NCI-H187 treated with DMSO at 0.1 percent for 48 hours (cell line): ENCODE measurements at regions not wholly inside any gene's neighbourhood (a gene's known extent, or its start where the extent isn't known, plus 50 kb on each side); places are given as distances from the start of the nearest gene placed in this dataset.

Source experiments
- DNase-seq: peaks from one replicate; lab custom pipeline; 2025; lab: John Stamatoyannopoulos, UW

- DNase-seq: no peak
These were observed 174.1 kb upstream of the IGSF21 start for GRCh38 chr1:17933501-17933900.

DNA sequence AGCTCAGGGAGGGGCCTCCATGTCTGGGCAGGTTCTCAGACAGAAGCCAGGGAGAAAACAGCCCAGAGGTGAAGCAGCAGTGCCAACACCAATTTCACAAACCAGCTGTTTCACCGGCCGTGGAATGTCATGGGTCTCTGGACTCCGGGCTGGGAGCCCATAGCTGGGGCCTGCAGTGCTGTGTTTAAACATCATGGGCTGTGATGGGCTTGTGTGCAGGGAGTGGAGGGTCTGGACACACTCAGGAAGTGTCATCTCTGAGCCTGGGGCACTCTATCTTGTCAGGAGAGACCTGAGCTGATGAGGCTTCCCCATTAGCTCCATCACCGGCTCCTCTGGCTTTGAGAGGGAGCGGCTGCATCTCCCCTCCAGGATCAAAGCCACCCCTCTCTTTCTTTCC, 173.6 kb upstream of the IGSF21 start:
- no peak for DNase-seq

- DNase-seq: no peak
These were observed 172.4 kb upstream of the IGSF21 start for GRCh38 chr1:17935230-17935629.

GRCh38 chr1:17941431-17942189, 166.0 kb upstream of the IGSF21 start:
- no peak for DNase-seq

DNA sequence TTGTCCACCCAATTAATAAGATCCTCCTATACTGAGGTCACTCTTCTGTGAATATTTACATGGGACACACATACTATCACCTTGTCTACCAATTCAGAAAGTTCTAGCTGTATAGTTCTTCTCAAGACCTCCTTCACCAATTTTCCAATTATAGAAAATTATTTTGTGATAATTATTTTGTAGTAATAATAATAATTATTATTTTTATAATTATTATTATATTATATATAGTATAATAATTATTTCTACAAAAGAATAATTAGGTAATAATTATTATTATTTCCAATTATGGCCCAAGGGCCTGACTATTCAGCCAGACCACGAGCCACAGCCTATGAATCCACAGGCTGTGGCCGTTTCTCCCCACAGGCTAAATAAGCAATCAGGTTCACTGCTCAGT, 164.1 kb upstream of the IGSF21 start:
- DNase-seq: no peak

DNA sequence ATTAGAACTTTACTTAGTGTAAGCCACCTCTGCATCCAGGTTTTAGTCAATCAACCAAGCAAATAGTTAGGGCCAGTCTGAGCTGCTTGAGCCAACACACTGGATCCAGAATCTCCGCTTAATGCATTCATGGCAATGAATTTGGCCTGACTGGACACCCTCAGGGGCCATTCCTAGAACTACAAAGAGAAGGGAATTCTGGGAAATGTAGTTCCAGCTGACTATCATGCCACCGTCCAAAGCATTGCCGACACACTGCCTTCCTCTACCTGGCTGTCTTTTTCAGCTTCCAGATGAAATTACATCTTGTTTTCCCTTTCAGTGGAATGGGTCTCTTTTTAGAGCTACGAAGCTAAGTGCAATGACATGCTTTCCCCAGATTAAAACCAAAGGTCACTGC, 163.0 kb upstream of the IGSF21 start:
- no peak for DNase-seq

DNA sequence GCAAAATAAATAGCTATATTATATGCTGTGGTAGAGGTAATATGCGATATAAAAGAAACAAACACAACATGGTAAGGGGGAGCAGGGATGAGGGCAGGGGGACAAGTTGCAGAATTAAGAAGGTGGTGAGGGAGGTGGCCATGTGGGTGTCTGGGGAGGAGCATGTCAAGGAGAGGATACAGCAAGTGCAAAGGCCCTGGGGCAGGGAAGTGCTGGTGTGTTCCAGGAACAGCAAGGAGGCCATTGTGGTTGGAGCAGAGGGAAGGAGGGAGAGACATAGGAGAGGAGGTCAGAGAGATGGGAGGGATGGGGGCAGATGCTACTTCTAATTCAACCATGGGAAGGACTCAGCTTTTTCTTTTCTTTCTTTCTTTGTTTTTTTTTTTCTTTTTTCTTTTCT, 161.2 kb upstream of the IGSF21 start:
- no peak for DNase-seq

- no peak for DNase-seq
These were observed 159.0 kb upstream of the IGSF21 start for GRCh38 chr1:17948594-17948993.

- DNase-seq: no peak
These were observed 158.1 kb upstream of the IGSF21 start for GRCh38 chr1:17949511-17949910.

GRCh38 chr1:17950728-17951127, 156.9 kb upstream of the IGSF21 start:
- no peak for DNase-seq

- no peak for DNase-seq
These were observed 155.1 kb upstream of the IGSF21 start for GRCh38 chr1:17952506-17952905.

GRCh38 chr1:17953921-17954320, 153.7 kb upstream of the IGSF21 start:
- no peak for DNase-seq

- DNase-seq: no peak
These were observed 152.0 kb upstream of the IGSF21 start for GRCh38 chr1:17955302-17956285.

- DNase-seq: no peak
These were observed 149.9 kb upstream of the IGSF21 start for GRCh38 chr1:17957588-17958267.

- no peak for DNase-seq
These were observed 148.9 kb upstream of the IGSF21 start for GRCh38 chr1:17958704-17959103.

- DNase-seq: no peak
These were observed 144.1 kb upstream of the IGSF21 start for GRCh38 chr1:17963513-17963912.

GRCh38 chr1:17965515-17966100, 142.0 kb upstream of the IGSF21 start:
- no peak for DNase-seq

GRCh38 chr1:17966341-17966740, 141.3 kb upstream of the IGSF21 start:
- DNase-seq: no peak

DNA sequence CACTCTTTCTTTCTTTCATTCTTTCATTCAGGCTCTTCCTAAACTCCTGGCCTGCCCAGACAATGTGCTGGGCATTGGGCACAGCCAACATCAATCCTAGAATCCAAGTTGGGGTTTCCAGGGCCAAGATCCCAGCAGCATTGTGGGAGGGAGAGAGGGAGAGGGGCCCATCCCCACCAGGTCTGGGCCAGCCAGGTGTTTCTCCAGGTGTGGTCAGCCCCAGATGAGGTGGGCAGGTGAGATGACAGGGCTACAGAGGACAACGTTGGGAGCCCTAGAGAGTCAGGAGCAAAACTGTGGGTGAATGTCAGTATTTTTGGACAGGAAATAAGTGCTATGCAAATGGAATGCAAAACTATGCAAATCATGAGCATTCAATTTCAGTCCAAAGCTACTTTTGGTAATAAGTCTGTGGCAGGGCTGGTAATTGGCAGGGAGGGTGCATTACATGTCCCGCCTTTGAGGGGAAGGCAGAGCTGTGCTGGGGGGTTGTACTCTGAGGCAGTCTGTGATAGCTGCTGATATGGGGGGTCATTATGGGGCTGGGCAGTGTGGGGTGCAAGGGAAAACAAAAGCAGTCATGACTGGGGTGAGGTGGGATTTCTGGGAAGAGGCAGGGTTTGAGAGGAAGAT, 139.9 kb upstream of the IGSF21 start:
- no peak for DNase-seq

GRCh38 chr1:17970757-17971156, 136.8 kb upstream of the IGSF21 start:
- no peak for DNase-seq

DNA sequence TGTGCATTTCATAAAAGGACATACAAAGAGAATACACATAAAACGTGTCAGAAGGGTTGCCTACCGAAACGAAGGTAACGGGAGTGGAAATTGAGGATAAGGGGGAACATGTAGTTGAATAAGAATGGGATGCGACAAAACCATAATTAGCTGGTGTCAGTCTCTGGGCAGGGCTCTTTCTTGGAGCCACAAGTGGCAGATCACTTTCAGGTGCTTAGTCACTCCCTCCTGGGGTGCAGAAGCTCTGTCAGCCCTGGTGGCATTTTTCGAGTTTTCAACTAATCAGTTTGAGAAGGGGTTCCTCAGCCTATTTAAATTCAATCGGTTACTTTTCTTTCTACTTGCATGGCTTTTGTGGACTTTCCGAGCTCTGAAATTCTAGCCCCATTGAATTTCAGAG, 133.9 kb upstream of the IGSF21 start:
- no peak for DNase-seq

- DNase-seq: no peak
These were observed 130.7 kb upstream of the IGSF21 start for GRCh38 chr1:17976854-17977253.
